ENCODE measurements at regions not wholly inside any gene's neighbourhood (a gene's known extent, or its start where the extent isn't known, plus 50 kb on each side); places are given as distances from the start of the nearest gene placed in this dataset.

DNA sequence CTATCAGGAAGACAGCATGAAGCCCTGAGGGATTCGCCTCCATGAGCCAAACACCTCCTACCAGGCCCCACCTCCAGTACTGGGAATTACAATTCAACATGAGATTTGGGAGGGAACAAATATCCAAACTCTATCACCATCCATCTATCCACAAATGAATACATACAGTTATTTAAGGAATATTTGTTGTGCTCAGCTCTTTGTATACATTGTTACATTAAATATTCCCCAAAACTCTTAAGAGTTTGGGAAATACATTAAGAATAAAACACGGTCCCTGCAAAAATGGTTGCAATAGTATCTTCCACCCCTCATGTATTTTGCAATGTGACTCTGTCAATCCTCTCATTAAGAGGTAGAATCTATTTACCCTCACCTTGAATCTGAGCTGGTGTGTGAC is 109.8 kb upstream of the PLXNC1 start:
- Histone ChIP-seq H3K4me1 (no peaks in the 10 kb centered on the region), H3K36me3 (ENCODE audit: low read depth, missing control alignments) (no peaks in the 10 kb centered on the region), H3K27me3 (no peaks in the 10 kb centered on the region), H3K4me3 (no peak overlapping the region), H3K27ac (no peak overlapping the region), H3K9me3 (no peaks in the 10 kb centered on the region)
- 95 to 100% methylated on average over 2 of the region's 2 CpGs for WGBS, 2 donors
- intact Hi-C loops (cut with DNase I; ENCODE audit: low total_unique reads), result no loop called here
- no peak for DNase-seq
- TF ChIP-seq POLR2A (IDR thresholded peaks at IDR 0.05), result no peak
- TF ChIP-seq, protein P1, sequence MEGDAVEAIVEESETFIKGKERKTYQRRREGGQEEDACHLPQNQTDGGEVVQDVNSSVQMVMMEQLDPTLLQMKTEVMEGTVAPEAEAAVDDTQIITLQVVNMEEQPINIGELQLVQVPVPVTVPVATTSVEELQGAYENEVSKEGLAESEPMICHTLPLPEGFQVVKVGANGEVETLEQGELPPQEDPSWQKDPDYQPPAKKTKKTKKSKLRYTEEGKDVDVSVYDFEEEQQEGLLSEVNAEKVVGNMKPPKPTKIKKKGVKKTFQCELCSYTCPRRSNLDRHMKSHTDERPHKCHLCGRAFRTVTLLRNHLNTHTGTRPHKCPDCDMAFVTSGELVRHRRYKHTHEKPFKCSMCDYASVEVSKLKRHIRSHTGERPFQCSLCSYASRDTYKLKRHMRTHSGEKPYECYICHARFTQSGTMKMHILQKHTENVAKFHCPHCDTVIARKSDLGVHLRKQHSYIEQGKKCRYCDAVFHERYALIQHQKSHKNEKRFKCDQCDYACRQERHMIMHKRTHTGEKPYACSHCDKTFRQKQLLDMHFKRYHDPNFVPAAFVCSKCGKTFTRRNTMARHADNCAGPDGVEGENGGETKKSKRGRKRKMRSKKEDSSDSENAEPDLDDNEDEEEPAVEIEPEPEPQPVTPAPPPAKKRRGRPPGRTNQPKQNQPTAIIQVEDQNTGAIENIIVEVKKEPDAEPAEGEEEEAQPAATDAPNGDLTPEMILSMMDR (IDR thresholded peaks at IDR 0.05), result no peak

DNA sequence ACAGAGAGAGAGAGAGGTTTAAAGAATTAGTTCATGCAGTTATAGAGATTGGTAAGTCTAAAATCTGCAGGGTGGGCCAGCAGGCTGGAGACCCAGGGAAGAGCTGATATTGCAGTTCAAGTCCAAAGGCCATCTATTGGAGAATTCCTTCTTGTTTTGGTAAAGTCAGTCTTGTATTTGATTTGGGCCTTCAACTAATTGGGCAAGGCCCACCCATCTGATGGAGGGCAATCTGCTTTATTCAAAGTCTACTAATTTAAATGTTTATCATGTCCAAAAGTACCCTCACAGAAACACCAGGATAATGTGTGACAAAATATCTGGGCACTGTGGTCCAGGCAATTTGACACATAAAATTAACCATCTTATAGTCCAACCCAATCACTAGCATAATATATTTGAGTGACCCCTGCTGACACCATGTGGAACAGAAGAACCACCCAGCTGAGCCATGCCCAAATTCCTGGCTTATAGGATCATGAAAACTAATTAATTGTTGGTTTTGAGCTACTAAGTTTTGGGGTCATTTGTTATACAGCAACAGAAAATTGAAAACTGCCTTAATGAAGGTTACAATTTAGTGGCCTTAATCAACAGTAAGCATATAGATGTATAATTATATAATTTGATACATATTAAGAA is 109.1 kb upstream of the PLXNC1 start:
- H3K9me3 ChIP-seq, result no peaks in the 10 kb centered on the region
- TF ChIP-seq POLR2A (IDR thresholded peaks at IDR 0.05), result no peak
- TF ChIP-seq, protein P1 (IDR thresholded peaks at IDR 0.05), result no peak
- H3K27me3 ChIP-seq, result no peaks in the 10 kb centered on the region
- intact Hi-C loops (cut with DNase I; ENCODE audit: low total_unique reads), result no loop called here
- no peak overlapping the region for H3K27ac ChIP-seq
- no peak for DNase-seq
- no peak overlapping the region for H3K4me3 ChIP-seq
- no peaks in the 10 kb centered on the region for H3K4me1 ChIP-seq
- no peaks in the 10 kb centered on the region for H3K36me3 ChIP-seq (ENCODE audit: low read depth, missing control alignments)

DNA sequence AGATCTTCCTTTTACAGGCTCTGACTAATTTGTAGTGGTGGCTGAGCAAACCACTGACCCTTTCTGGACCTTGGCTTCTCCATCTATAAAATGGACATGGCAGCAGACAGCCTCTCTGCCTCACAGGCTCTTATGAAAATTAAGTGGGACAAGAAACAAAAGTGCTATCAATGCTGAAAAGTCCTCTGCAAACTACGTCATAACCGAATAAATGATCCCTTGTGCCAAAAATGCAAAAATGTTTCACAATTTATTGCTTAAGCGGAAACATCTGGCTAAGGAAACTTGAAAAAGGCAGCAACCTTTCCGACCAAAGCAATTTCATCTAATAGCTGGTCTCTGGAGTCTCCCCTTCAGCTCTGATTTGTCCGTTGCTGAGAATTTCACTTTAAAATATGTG is 108.5 kb upstream of the PLXNC1 start:
- Histone ChIP-seq H3K27me3 (no peaks in the 10 kb centered on the region), H3K36me3 (ENCODE audit: low read depth, missing control alignments) (no peaks in the 10 kb centered on the region), H3K4me3 (no peak overlapping the region), H3K27ac (no peak overlapping the region), H3K9me3 (no peaks in the 10 kb centered on the region), H3K4me1 (no peaks in the 10 kb centered on the region)
- no peak for TF ChIP-seq POLR2A (IDR thresholded peaks at IDR 0.05)
- TF ChIP-seq, protein P1 (IDR thresholded peaks at IDR 0.05), result no peak
- DNase-seq, result no peak
- intact Hi-C loops (cut with DNase I; ENCODE audit: low total_unique reads), result no loop called here
- 88 to 90% methylated on average over 5 of the region's 5 CpGs for WGBS, 2 donors

DNA sequence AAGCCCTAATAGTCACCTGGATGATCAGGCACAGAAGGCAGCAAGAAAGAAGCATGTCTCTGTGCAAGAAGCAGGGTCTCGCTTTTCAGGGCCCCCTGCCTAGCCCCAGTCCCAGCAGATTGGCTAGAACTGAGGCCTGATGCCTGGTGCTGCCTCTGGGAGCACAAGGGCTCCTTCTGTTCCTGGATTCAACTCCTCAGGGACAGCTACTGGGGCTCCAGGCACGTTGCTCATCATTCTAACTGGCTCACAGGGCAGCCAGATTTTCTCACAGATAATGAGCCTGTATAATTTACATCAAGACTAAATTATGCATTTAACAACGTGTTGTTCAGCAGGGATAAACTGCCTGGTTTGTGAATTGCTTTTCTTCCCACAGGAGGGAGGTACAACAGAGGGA is 106.5 kb upstream of the PLXNC1 start:
- Histone ChIP-seq H3K27ac (no peak overlapping the region), H3K36me3 (ENCODE audit: low read depth, missing control alignments) (no peaks in the 10 kb centered on the region), H3K27me3 (no peaks in the 10 kb centered on the region), H3K9me3 (no peaks in the 10 kb centered on the region), H3K4me3 (no peak overlapping the region), H3K4me1 (no peaks in the 10 kb centered on the region)
- DNase-seq, result no peak
- 60 to 61% methylated on average over 3 of the region's 3 CpGs for WGBS, 2 donors
- intact Hi-C loops (cut with DNase I; ENCODE audit: low total_unique reads), result no loop called here
- TF ChIP-seq POLR2A (IDR thresholded peaks at IDR 0.05), result no peak
- TF ChIP-seq, protein P1 (IDR thresholded peaks at IDR 0.05), result no peak

DNA sequence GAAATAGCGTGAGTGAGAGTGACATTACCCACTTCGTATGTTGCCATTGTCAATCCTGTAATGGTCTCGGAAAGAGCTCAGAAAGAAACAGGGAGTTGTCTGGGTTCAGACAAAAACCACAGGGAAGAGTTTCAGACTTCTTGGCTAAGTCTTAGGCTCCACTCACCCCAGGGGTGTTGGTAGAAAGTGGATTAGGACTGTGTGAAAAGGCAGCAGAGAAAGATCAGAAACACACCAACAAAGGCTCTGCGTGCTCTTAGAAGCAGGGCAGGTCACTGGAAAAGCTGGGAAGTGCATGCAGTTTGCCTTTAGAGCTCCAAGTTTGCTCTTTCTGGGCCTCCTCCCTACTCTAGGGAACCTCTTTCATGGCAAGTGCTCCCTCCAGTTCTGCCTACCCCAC is 106.1 kb upstream of the PLXNC1 start:
- intact Hi-C loops (cut with DNase I; ENCODE audit: low total_unique reads), result no loop called here
- no peaks in the 10 kb centered on the region for H3K36me3 ChIP-seq (ENCODE audit: low read depth, missing control alignments)
- no peaks in the 10 kb centered on the region for H3K4me1 ChIP-seq
- H3K4me3 ChIP-seq, result no peak overlapping the region
- H3K27ac ChIP-seq, result no peak overlapping the region
- 84 to 88% methylated on average over 4 of the region's 4 CpGs for WGBS, 2 donors
- H3K27me3 ChIP-seq, result no peaks in the 10 kb centered on the region
- TF ChIP-seq, protein P1 (IDR thresholded peaks at IDR 0.05), result no peak
- TF ChIP-seq POLR2A (IDR thresholded peaks at IDR 0.05), result no peak
- DNase-seq, result no peak
- no peaks in the 10 kb centered on the region for H3K9me3 ChIP-seq
